Esophagus squamous epithelium (tissue), 4 donors: ENCODE measurements at regions not wholly inside any gene's neighbourhood (a gene's known extent, or its start where the extent isn't known, plus 50 kb on each side); places are given as distances from the start of the nearest gene placed in this dataset.

Experiments
- POLR2A ChIP-seq, 4 donors: fragments of 450-650 bp; IDR thresholded peaks; one replicate each; pipeline ENCODE4 v1.6.1; 2017; ENCODE audit warnings: antibody characterized with exemption in 4 of 4, mild to moderate bottlenecking in 4 of 4, moderate library complexity in 3 of 4
- TF ChIP-seq, protein P1 (sequence below), 6 experiments: fragments of 450-650 bp in 4 of 6; fragments of 200-600 bp in 2 of 6; sonication (generic) in 2 of 6; IDR thresholded peaks; one replicate each; pipeline ENCODE4 v1.5.1; 2016 to 2019; ENCODE audit warnings: antibody characterized with exemption in 6 of 6, mild to moderate bottlenecking in 4 of 6, moderate library complexity in 4 of 6

GRCh38 chr5:125668884-125669283 is 754.3 kb upstream of the GRAMD2B start:
- TF ChIP-seq, protein P1, sequence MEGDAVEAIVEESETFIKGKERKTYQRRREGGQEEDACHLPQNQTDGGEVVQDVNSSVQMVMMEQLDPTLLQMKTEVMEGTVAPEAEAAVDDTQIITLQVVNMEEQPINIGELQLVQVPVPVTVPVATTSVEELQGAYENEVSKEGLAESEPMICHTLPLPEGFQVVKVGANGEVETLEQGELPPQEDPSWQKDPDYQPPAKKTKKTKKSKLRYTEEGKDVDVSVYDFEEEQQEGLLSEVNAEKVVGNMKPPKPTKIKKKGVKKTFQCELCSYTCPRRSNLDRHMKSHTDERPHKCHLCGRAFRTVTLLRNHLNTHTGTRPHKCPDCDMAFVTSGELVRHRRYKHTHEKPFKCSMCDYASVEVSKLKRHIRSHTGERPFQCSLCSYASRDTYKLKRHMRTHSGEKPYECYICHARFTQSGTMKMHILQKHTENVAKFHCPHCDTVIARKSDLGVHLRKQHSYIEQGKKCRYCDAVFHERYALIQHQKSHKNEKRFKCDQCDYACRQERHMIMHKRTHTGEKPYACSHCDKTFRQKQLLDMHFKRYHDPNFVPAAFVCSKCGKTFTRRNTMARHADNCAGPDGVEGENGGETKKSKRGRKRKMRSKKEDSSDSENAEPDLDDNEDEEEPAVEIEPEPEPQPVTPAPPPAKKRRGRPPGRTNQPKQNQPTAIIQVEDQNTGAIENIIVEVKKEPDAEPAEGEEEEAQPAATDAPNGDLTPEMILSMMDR (IDR thresholded peaks at IDR 0.05), result no peak
- no peak for TF ChIP-seq POLR2A (IDR thresholded peaks at IDR 0.05)
